ENCODE measurements at regions not wholly inside any gene's neighbourhood (a gene's known extent, or its start where the extent isn't known, plus 50 kb on each side); places are given as distances from the start of the nearest gene placed in this dataset.
"Not testable (repeated sequence)": the region's sequence is repeated elsewhere in the genome, so short reads cannot be mapped to it uniquely, and the experiment has no call there.

- CTCF ChIA-PET: not testable (repeated sequence)
Observed at GRCh38 chr4:10775132-10775531, 90.6 kb upstream of the CLNK start.

More at GRCh38 chr4:10775132-10775531, 90.6 kb upstream of the CLNK start:
- H4K20me1 ChIP-seq (ENCODE audit: insufficient read depth, low read length); H3K18ac ChIP-seq (ENCODE audit: low read depth, low read length); H3K56ac ChIP-seq (ENCODE audit: extremely low read depth, insufficient read depth, low read length); H3K14ac ChIP-seq (replicated peaks; ENCODE audit: low read depth, low read length); ATAC-seq (ENCODE audit: low read depth); H2BK120ac ChIP-seq (ENCODE audit: low read depth, low read length); BruUV-seq (replicated peaks); POLR2A ChIA-PET (ENCODE audit: unreplicated experiment); H2BK15ac ChIP-seq (ENCODE audit: low read depth, low read length); H4K8ac ChIP-seq (ENCODE audit: low read depth in 2 of 2, low read length in 2 of 2); H2AFZ ChIP-seq (replicated peaks; ENCODE audit: low read length, poor library complexity); H3K4me2 ChIP-seq (ENCODE audit: low read depth, low read length); in situ Hi-C loops (cut with MboI; ENCODE audit: low sequenced_read_pairs); H3K27me3 ChIP-seq (ENCODE audit: control insufficient read depth, insufficient read depth, low read length); H3K4me3 ChIP-seq (ENCODE audit: insufficient read depth, low read depth, low read length); H3K4me1 ChIP-seq (ENCODE audit: control insufficient read depth, insufficient read depth, low read length); H3K27ac ChIP-seq (ENCODE audit: insufficient read depth, low read length); H3K9me1 ChIP-seq (ENCODE audit: insufficient read depth, low read length); H2BK20ac ChIP-seq (ENCODE audit: low read depth, low read length); H2AK5ac ChIP-seq (ENCODE audit: low read depth, low read length); H3K9me3 ChIP-seq (ENCODE audit: control insufficient read depth, insufficient read depth, low read length); H4K91ac ChIP-seq (ENCODE audit: insufficient read depth, low read depth, low read length); H3K36me3 ChIP-seq (ENCODE audit: control insufficient read depth, insufficient read depth, low read length); dilution Hi-C loops (cut with HindIII; ENCODE audit: low sequenced_read_pairs, unreplicated experiment); H4K5ac ChIP-seq (ENCODE audit: low read depth, low read length); H3K23ac ChIP-seq (ENCODE audit: low read depth, low read length); DNase-seq; H3K79me1 ChIP-seq (ENCODE audit: low read depth in 1 of 2, low read length in 2 of 2); intact Hi-C loops (cut with micrococcal nuclease); H3K4ac ChIP-seq (ENCODE audit: low read depth, low read length); H3K9ac ChIP-seq (ENCODE audit: low read depth, low read length); H2BK5ac ChIP-seq (ENCODE audit: low read depth, low read length, poor library complexity, severe bottlenecking); H2AK9ac ChIP-seq (replicated peaks; ENCODE audit: low read depth, low read length, poor library complexity): not testable (repeated sequence)
- no CpG with 5 or more reads among the region's 4 CpGs for WGBS, 2 experiments (ENCODE audit: extremely low coverage in 2 of 2, insufficient read length in 1 of 2)

Measured in IMR-90 (cell line).